Fibroblast of mammary gland (primary cell): ENCODE measurements at regions not wholly inside any gene's neighbourhood (a gene's known extent, or its start where the extent isn't known, plus 50 kb on each side); places are given as distances from the start of the nearest gene placed in this dataset.

ENCODE experiments used
- DNase-seq: peaks from one replicate; pipeline ENCODE4 v3.0.0-alpha.2; 2010; ENCODE audit warnings: low read depth
- H3K4me3 ChIP-seq: 2 replicates; pipeline ENCODE4 v1.5.1; 2011; ENCODE audit warnings: low read depth, mild to moderate bottlenecking, low read length, moderate library complexity; ENCODE audit not compliant: control insufficient read depth
- CTCF ChIP-seq: conservative IDR thresholded peaks from 2 replicates; pipeline ENCODE4 v1.5.1; 2011; ENCODE audit warnings: low read depth, low read length, inconsistent platforms; ENCODE audit not compliant: control insufficient read depth, insufficient read depth

- no peak overlapping the region for H3K4me3 ChIP-seq
- no peak for TF ChIP-seq CTCF
- DNase-seq, result no peak
Observed at GRCh38 chr2:196284144-196284844, 112.9 kb upstream of the STK17B start.

- no peak for DNase-seq
- no peak overlapping the region for H3K4me3 ChIP-seq
- no peak for TF ChIP-seq CTCF
Observed at GRCh38 chr2:196284866-196285557, 113.6 kb upstream of the STK17B start.

- H3K4me3 ChIP-seq, result no peak overlapping the region
- no peak for TF ChIP-seq CTCF
- DNase-seq, result no peak
Observed at GRCh38 chr2:196286821-196287220, 115.4 kb upstream of the STK17B start.

GRCh38 chr2:196287523-196287922, 116.1 kb upstream of the STK17B start:
- no peak for TF ChIP-seq CTCF
- DNase-seq, result no peak
- H3K4me3 ChIP-seq, result no peak overlapping the region

GRCh38 chr2:196288006-196288538, 116.7 kb upstream of the STK17B start:
- H3K4me3 ChIP-seq, result no peak overlapping the region
- no peak for DNase-seq
- no peak for TF ChIP-seq CTCF

- no peak for DNase-seq
- TF ChIP-seq CTCF, result no peak
- no peak overlapping the region for H3K4me3 ChIP-seq
Observed at GRCh38 chr2:196289000-196289399, 117.6 kb upstream of the STK17B start.
